Ovary (tissue), 7 donors: ENCODE measurements at regions not wholly inside any gene's neighbourhood (a gene's known extent, or its start where the extent isn't known, plus 50 kb on each side); places are given as distances from the start of the nearest gene placed in this dataset.
"Not testable (repeated sequence)": the region's sequence is repeated elsewhere in the genome, so short reads cannot be mapped to it uniquely, and the experiment has no call there.

Source experiments
- DNase-seq, 5 donors: peaks; one replicate each; pipeline ENCODE4 v3.0.0-alpha.2; 2019 to 2020
- H3K27ac ChIP-seq, 2 donors: fragments of 200-600 bp; one replicate each; pipeline versions ENCODE4 v1.5.1 to v1.8.0; 2019 to 2022
- H3K27me3 ChIP-seq: fragments of 200-600 bp; one replicate; pipeline ENCODE4 v1.8.0; 2022
- H3K36me3 ChIP-seq: fragments of 200-600 bp; sonication (generic); one replicate; pipeline ENCODE4 v1.5.1; 2019
- H3K4me1 ChIP-seq: one replicate; pipeline ENCODE4 v1.8.1; 2013; ENCODE audit warnings: mild to moderate bottlenecking, moderate library complexity; ENCODE audit not compliant: insufficient read depth
- H3K4me3 ChIP-seq: fragments of 200-600 bp; sonication (generic); one replicate; pipeline ENCODE4 v1.5.1; 2017
- H3K9me3 ChIP-seq, 2 donors: fragments of 200-600 bp in 1 of 2; sonication (generic) in 1 of 2; one replicate each; pipeline versions ENCODE4 v1.5.1 to v1.8.1; 2013 to 2019; ENCODE audit warnings: mild to moderate bottlenecking in 1 of 2, moderate library complexity in 1 of 2
- WGBS, 3 donors: extraction: QIAGEN DNeasy Blood & Tissue Kit in 1 of 3; methylation state at CpG; one replicate each; pipeline versions ENCODE4 v1.1.5 to v1.1.7; 2013 to 2017; 5-methylcytosine and 5-hydroxymethylcytosine counted together
- intact Hi-C, 4 donors: fragments of 100-400 bp; cut with DNase I; formaldehyde crosslinking; loops; one replicate each; pipeline versions ENCODE4 v1.11.0 to v1.15.1; 2022 to 2023
- donor health status: DM: no; HTN: no; CAD: no; lungs with moderate emphysema.
- donor health status: DM: no; HTN: no; CAD: no.
- donor health status: Bipolar disorder and iron deficiency.
- donor health status: DM: no; HTN: no; CAD: no.
- donor health status: DM: yes; HTN: yes; CAD: no.

DNA sequence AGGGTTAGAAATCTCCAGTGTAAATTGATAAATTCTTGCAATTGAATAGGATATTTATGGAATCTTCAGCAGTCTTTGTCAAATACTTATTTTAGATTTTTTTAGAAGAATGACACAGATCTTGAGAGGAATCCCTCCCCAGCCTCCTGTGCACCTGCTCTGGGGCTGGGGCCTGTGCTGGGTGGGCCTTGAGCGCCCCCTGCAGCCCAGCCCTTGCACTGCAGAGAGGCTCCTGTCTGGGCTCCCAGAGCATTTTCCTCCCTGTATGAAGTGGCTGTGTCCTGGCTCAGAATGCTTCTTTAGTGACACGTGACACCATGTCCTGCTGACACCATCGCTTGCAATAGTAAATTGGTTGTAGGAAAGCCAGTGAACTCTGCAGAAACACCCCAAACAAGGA lies 141.1 kb downstream of the POTEB start:
- intact Hi-C loops, H3K36me3 ChIP-seq, H3K9me3 ChIP-seq, H3K27me3 ChIP-seq, H3K4me1 ChIP-seq, H3K27ac ChIP-seq, H3K4me3 ChIP-seq, DNase-seq: not testable (repeated sequence)
- WGBS, 3 donors, result no CpG with 5 or more reads among the region's 3 CpGs

DNA sequence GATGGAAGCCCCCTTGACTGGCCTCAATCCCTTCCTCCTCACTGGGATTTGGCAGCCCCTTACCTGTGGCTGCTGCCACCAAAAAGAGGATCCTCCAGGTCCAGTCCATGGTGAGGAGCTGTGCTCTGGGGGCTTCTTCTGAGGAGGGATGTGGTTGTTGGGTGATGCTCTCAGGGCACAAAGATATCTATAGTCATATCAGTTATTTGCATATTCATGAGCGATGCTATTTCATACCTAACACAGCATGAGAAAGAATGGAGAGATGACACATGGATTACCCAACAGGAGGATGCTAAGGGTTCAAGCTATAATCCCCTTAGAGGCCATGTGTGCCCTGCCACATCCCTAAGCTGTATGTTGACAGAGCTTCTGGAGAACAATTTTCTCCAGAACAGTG lies 141.7 kb downstream of the POTEB start:
- DNase-seq, H3K4me3 ChIP-seq, H3K36me3 ChIP-seq, H3K27ac ChIP-seq, H3K4me1 ChIP-seq, H3K9me3 ChIP-seq, H3K27me3 ChIP-seq, intact Hi-C loops: not testable (repeated sequence)
- no CpG with 5 or more reads among the region's 1 CpG for WGBS, 3 donors

DNA sequence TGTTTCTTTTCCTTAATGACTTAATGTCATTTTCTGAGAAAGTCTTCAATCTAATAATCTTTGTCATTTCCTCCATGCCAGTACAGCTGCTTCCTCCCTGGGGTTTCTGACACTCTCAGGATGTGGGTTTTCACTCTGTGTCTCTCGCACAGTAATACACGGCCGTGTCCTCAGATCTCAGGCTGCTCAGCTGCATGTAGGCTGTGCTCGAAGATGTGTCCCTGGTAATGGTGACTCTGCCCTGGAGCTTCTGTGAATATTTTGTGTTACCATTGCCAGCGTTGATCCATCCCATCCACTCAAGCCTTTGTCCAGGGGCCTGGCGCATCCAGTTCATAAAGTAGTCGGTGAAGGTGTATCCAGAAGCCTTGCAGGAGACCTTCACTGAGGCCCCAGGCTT lies 142.2 kb downstream of the POTEB start:
- H3K27me3 ChIP-seq, H3K4me3 ChIP-seq, H3K9me3 ChIP-seq, H3K36me3 ChIP-seq, H3K27ac ChIP-seq, H3K4me1 ChIP-seq, intact Hi-C loops, DNase-seq: not testable (repeated sequence)
- WGBS, 3 donors, result no CpG with 5 or more reads among the region's 7 CpGs

DNA sequence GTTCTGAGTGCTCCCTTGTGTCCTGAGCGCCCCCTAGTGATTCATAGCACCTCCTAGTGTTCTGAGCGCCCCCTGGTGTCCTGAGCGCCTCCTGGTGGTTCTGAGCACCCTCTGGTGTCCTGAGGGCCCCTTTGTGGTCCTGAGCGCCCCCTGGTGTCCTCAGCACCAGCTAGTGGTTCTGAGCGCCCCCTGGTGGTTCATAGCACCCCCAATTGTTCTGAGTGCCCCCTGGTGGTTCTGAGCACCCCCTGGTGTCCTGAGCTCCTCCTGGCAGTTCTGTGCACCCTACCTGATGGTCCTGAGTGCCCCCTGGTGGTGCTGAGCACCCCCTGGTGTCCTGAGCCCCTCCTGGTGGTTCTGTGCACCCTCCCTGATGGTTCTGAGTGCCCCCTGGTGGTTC lies 146.0 kb downstream of the POTEB start:
- H3K4me3 ChIP-seq, H3K27ac ChIP-seq, H3K9me3 ChIP-seq, intact Hi-C loops, H3K27me3 ChIP-seq, H3K36me3 ChIP-seq, H3K4me1 ChIP-seq, DNase-seq: not testable (repeated sequence)
- WGBS, 3 donors, result no CpG with 5 or more reads among the region's 5 CpGs

DNA sequence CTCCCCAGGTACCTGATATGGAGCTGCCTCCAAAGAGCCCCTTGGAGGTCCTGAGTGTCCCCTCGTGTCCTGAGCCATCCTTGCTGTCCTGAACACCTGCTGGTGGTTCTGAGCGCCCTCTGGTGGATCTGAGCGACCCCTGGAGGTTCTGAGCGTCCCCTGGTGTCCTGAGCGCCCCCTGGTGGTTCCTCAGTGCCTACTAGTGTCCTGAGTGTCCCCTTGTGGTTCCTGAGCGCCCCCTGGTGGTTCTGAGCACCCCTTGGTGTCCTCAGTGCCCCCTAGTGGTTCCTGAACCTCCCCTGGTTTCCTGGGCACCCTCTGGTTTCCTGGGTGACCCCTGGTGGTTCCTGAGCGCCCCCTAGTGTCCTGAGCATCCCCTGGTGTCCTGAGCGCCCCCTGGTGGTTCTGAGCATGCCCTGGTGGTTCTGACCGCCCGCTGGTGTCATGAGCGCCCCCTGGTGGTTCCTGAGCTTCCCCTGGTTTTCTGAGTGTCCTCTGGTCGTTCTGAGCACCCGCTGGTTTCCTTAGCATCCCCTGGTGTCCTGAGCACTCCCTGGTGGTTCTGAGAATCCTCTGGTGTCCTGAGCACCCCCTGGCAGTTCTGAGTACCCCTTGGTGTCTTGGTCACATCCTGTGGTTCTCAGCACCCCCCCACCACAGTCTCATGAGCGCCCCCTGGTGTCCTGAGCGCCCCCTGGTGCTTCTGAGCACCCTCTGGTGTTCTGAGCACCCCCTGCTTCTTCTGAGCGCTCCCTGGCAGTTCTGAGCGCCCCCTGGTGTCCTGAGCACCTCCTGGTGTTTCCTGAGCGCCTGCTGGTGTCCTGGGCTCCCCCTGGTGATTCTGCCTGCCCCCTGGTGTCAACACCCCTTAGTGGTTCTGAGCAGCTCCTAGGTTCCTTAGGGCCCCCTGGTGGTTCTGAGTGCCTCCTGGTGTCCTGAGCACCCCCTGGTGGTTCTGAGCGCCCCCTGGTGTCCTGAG lies 146.8 kb downstream of the POTEB start:
- no CpG with 5 or more reads among the region's 19 CpGs for WGBS, 3 donors
- DNase-seq, H3K27ac ChIP-seq, intact Hi-C loops, H3K4me3 ChIP-seq, H3K4me1 ChIP-seq, H3K9me3 ChIP-seq, H3K36me3 ChIP-seq, H3K27me3 ChIP-seq: not testable (repeated sequence)

DNA sequence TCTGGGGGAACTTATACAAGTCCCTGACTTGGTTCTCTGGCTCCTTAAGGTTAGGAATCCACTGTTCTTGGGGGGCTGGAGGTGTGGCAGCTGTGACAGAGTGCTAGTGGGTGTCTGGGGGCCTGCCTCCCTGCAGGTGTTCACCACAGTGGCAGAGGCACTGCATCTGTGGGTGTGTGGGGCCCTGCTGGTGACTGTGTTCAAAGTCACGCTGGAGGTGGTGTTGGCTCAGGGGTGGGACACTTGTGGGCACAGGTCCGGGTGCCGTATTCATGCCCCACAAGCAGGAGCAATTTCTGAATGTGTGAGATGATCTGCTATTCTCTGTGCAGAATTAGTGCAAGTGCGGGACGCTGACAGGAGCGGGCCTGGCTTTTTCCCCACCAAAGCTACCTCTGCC lies 152.5 kb downstream of the POTEB start:
- WGBS, 3 donors, result no CpG with 5 or more reads among the region's 6 CpGs
- intact Hi-C loops, DNase-seq, H3K4me1 ChIP-seq, H3K27ac ChIP-seq, H3K4me3 ChIP-seq, H3K27me3 ChIP-seq, H3K9me3 ChIP-seq, H3K36me3 ChIP-seq: not testable (repeated sequence)

DNA sequence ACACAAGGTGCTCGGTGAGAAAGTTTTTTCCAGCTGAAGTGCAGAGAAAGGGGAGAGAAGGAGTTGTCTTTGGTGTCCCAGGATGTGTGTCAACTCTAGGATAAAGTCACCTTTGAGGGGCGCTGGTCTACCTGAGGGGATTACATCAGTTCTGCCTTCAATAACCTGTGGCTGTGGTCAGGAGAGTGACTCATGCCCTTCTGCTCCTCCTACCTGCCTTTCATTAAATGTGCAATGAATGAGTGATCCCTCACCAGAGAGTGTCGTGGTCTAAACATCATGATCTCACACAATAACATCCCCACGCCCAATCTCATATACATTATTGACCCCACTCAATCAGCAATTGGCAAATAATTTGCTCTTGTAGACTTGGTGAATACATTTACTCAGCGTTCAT lies 156.4 kb downstream of the POTEB start:
- H3K9me3 ChIP-seq, H3K27me3 ChIP-seq, H3K4me3 ChIP-seq, DNase-seq, H3K4me1 ChIP-seq, H3K36me3 ChIP-seq, H3K27ac ChIP-seq, intact Hi-C loops: not testable (repeated sequence)
- no CpG with 5 or more reads among the region's 5 CpGs for WGBS, 3 donors

DNA sequence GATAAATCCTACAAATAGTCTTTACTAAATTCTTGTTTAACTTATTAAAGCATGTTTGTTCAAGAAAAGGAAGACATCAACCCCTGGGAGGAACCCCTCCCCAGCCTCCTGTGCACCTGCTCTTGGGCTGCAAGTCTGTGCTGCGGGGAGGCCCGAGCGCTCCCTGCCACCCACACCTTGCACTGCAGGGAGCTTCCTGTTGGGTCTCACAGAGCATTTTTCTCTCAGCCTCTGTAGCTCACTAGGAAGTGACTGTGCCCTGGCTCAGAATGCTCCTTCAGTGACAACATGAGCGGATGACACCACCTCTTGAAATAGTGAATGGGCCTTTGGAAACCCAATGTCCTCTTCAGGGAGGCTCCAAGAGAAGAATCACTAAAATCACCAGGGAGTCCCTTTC lies 158.8 kb downstream of the POTEB start:
- H3K4me1 ChIP-seq, H3K4me3 ChIP-seq, H3K27me3 ChIP-seq, DNase-seq, H3K9me3 ChIP-seq, H3K27ac ChIP-seq, intact Hi-C loops, H3K36me3 ChIP-seq: not testable (repeated sequence)
- WGBS, 3 donors, result no CpG with 5 or more reads among the region's 4 CpGs

DNA sequence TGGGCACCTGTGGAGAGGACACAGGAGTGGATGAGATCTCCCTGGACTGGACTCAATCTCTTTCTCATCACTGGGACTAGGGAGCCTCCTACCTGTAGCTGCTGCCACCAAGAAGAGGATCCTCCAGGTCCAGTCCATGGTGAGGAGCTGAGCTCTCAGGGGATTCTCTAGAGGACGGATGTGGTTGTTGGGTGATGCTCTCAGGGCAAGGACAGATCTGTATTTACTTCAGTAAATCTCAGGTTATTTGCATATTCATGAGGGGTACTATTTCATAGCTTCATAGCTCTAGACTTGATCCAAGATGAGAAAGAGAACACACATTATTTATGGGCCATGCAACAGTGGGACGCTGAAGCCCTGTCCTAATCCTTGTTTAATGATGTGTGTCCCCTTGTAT lies 159.4 kb downstream of the POTEB start:
- H3K27ac ChIP-seq, H3K4me3 ChIP-seq, intact Hi-C loops, H3K4me1 ChIP-seq, H3K9me3 ChIP-seq, DNase-seq, H3K27me3 ChIP-seq, H3K36me3 ChIP-seq: not testable (repeated sequence)
- no CpG with 5 or more reads among the region's 2 CpGs for WGBS, 3 donors

DNA sequence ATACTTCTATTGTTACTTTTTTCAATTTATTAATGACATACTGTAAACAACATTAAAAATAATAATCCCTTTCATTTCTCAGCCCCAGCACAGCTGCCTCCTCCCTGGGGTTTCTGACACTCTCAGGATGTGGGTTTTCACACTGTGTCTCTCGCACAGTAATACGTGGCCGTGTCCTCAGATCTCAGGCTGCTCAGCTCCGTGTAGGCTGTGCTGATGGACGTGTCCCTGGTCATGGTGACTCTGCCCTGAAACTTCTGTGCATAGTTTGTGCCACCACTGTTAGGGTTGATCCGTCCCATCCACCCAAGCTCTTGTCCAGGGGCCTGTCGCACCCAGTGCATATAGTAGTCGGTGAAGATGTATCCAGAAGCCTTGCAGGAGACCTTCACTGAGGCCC lies 159.9 kb downstream of the POTEB start:
- H3K36me3 ChIP-seq, H3K27me3 ChIP-seq, H3K27ac ChIP-seq, DNase-seq, H3K4me3 ChIP-seq, H3K9me3 ChIP-seq, H3K4me1 ChIP-seq, intact Hi-C loops: not testable (repeated sequence)
- no CpG with 5 or more reads among the region's 8 CpGs for WGBS, 3 donors

DNA sequence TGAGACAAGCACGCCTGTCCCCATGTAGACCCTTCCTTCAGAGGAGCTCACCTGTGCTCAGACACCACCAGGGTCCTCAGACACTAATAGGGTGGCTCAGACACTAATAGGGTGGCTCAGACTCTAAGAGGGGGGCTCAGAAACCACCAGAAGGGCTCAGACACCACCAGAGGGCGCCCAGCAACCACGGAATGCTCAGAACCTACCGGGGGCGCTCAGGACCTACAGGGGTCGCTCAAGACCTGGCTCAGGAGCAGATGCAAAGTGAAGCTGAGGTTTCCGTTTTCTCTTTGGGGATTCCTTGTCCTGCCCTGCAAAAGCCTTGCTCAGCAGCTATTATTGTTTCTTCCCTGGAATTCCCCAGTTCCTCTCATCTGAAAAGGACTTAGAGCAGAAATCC lies 172.1 kb downstream of the POTEB start:
- intact Hi-C loops, result not testable (repeated sequence)
- no CpG with 5 or more reads among the region's 7 CpGs for WGBS, 3 donors

DNA sequence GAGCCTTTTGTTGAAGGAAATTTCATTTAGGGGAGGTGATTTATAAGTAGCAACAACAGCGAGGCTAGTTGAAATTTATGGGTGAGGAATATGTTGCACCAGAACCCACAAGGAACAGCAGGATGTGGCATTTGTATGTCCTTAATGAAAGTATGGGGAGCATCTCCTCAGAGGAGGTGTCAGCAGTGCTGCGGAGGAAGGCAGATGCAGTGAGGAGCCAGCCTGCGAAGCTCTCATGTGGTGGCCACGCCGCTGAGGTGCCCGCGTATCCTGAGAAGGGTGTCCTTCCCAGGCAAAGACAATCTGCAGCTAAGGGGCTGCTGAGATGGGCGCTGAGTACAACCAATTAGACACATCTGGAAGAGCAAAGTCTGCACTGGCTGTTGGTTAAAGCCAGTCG lies 178.9 kb downstream of the POTEB start:
- H3K9me3 ChIP-seq, H3K27ac ChIP-seq, DNase-seq, H3K4me1 ChIP-seq, H3K27me3 ChIP-seq, H3K4me3 ChIP-seq, H3K36me3 ChIP-seq, intact Hi-C loops: not testable (repeated sequence)
- WGBS, 3 donors, result no CpG with 5 or more reads among the region's 9 CpGs

More for the DNA sequence above, 172.1 kb downstream of the POTEB start:
- not testable (repeated sequence) for H3K4me3 ChIP-seq, H3K27ac ChIP-seq, H3K4me1 ChIP-seq, H3K36me3 ChIP-seq, DNase-seq, H3K27me3 ChIP-seq, H3K9me3 ChIP-seq
